SU-DHL-6 (cell line): ENCODE measurements at regions not wholly inside any gene's neighbourhood (a gene's known extent, or its start where the extent isn't known, plus 50 kb on each side); places are given as distances from the start of the nearest gene placed in this dataset.
"Not testable (repeated sequence)": the region's sequence is repeated elsewhere in the genome, so short reads cannot be mapped to it uniquely, and the experiment has no call there.

Experiments used
- H2AFZ ChIP-seq: fragments of 200-600 bp; sonication (generic); 2 replicates; pipeline ENCODE4 v1.6.1; 2014; ENCODE audit warnings: low read depth, mild to moderate bottlenecking, moderate library complexity, mixed read lengths, antibody characterized with exemption, low read length; ENCODE audit not compliant: severe bottlenecking
- H3F3A ChIP-seq: fragments of 200-600 bp; shearing (Covaris generic); 2 replicates; pipeline ENCODE4 v1.6.0; 2016; ENCODE audit warnings: antibody characterized with exemption, mild to moderate bottlenecking; ENCODE audit not compliant: insufficient read depth
- H3K27ac ChIP-seq: fragments of 200-600 bp; sonication (generic); 2 replicates; pipeline ENCODE4 v1.5.1; 2016; ENCODE audit warnings: low read depth, mild to moderate bottlenecking, low read length, moderate library complexity, mixed read lengths
- H3K27me3 ChIP-seq: fragments of 200-600 bp; sonication (generic), shearing (Covaris generic); 2 replicates; pipeline ENCODE4 v1.6.0; 2014; ENCODE audit warnings: mild to moderate bottlenecking, low read length
- H3K36me3 ChIP-seq: fragments of 200-600 bp; sonication (generic); 2 replicates; pipeline ENCODE4 v1.6.1; 2014; ENCODE audit warnings: mild to moderate bottlenecking, low read length, mixed read lengths
- H3K4me2 ChIP-seq: fragments of 300-600, 200-600 bp; shearing (Covaris generic), sonication (generic); 2 replicates; pipeline ENCODE4 v1.6.0; 2014; ENCODE audit warnings: low read length, low read depth, mild to moderate bottlenecking; ENCODE audit not compliant: poor library complexity, severe bottlenecking
- H3K4me3 ChIP-seq: fragments of 200-600 bp; sonication (generic); 2 replicates; pipeline ENCODE4 v1.5.1; 2014; ENCODE audit warnings: antibody characterized with exemption, low read length, mild to moderate bottlenecking, mixed read lengths; ENCODE audit not compliant: insufficient read depth, poor library complexity, severe bottlenecking
- H3K79me2 ChIP-seq: fragments of 200-600 bp; sonication (generic); 2 replicates; pipeline ENCODE4 v1.6.1; 2014; ENCODE audit warnings: mild to moderate bottlenecking, low read length, moderate library complexity; ENCODE audit not compliant: insufficient read depth
- H3K9ac ChIP-seq: fragments of 200-600 bp; sonication (generic); 2 replicates; pipeline ENCODE4 v1.7.0; 2014; ENCODE audit warnings: mild to moderate bottlenecking, low read length
- H3K9me2 ChIP-seq: fragments of 200-600 bp; sonication (generic); replicated peaks from 2 replicates; pipeline ENCODE4 v1.6.1; 2014; ENCODE audit warnings: low read length; ENCODE audit not compliant: insufficient read depth
- H3K9me3 ChIP-seq: fragments of 200-600 bp; sonication (generic); 2 replicates; pipeline ENCODE4 v1.6.1; 2014; ENCODE audit warnings: low read length, mixed read lengths; ENCODE audit not compliant: insufficient read depth
- H4K20me1 ChIP-seq: fragments of 200-600 bp; sonication (generic); 2 replicates; pipeline ENCODE4 v1.6.1; 2014; ENCODE audit warnings: low read depth, mild to moderate bottlenecking, antibody characterized with exemption, low read length, moderate library complexity, mixed read lengths
- CTCF ChIP-seq: fragments of 200-600 bp; sonication (generic); IDR thresholded peaks from one replicate; pipeline ENCODE4 v1.5.1; 2017; ENCODE audit warnings: antibody characterized with exemption, mild to moderate bottlenecking, low read length, moderate library complexity; ENCODE audit not compliant: insufficient read depth, poor library complexity, severe bottlenecking
- EZH2phosphoT487 ChIP-seq: fragments of 200-600 bp; sonication (generic), shearing (Covaris generic); conservative IDR thresholded peaks from 2 replicates; pipeline ENCODE4 v1.6.1; 2018; ENCODE audit warnings: mild to moderate bottlenecking, antibody characterized with exemption, low read length, moderate library complexity, mixed read lengths

GRCh38 chr4:17020451-17020850 is 122.0 kb upstream of the LDB2 start:
- Histone ChIP-seq H3K9me3 (no peaks in the 10 kb centered on the region), H3K9ac (no peak overlapping the region), H3F3A (no peaks in the 10 kb centered on the region), H3K27ac (no peak overlapping the region), H4K20me1 (no peaks in the 10 kb centered on the region), H3K79me2 (no peaks in the 10 kb centered on the region), H3K4me3 (no peak overlapping the region), H2AFZ (no peak overlapping the region), H3K27me3 (no peaks in the 10 kb centered on the region), H3K36me3 (no peaks in the 10 kb centered on the region), H3K4me2 (no peak overlapping the region), H3K9me2 (no peaks in the 10 kb centered on the region)
- TF ChIP-seq EZH2phosphoT487, result no peak
- TF ChIP-seq CTCF, result no peak

GRCh38 chr4:17018621-17019020 is 120.2 kb upstream of the LDB2 start:
- H3K27ac ChIP-seq, H2AFZ ChIP-seq, H3K9ac ChIP-seq, H3K27me3 ChIP-seq, H3K79me2 ChIP-seq, H3K4me2 ChIP-seq, H3K4me3 ChIP-seq, H3F3A ChIP-seq, H3K9me2 ChIP-seq, H3K36me3 ChIP-seq, H3K9me3 ChIP-seq, H4K20me1 ChIP-seq: not testable (repeated sequence)

GRCh38 chr4:17018013-17018412 is 119.6 kb upstream of the LDB2 start:
- Histone ChIP-seq H3K4me2 (no peak overlapping the region), H3K9me3 (no peaks in the 10 kb centered on the region), H3K79me2 (no peaks in the 10 kb centered on the region), H3K9ac (no peak overlapping the region), H3K27me3 (no peaks in the 10 kb centered on the region), H3K27ac (no peak overlapping the region), H3K9me2 (no peaks in the 10 kb centered on the region), H3K4me3 (no peak overlapping the region), H3F3A (no peaks in the 10 kb centered on the region), H2AFZ (no peak overlapping the region), H4K20me1 (no peaks in the 10 kb centered on the region), H3K36me3 (no peaks in the 10 kb centered on the region)
- TF ChIP-seq CTCF (no peak), EZH2phosphoT487 (no peak)

- Histone ChIP-seq H4K20me1 (no peaks in the 10 kb centered on the region), H3K27me3 (no peaks in the 10 kb centered on the region), H3K79me2 (no peaks in the 10 kb centered on the region), H3K9me2 (no peaks in the 10 kb centered on the region), H3K4me2 (no peak overlapping the region), H3K27ac (no peak overlapping the region), H3K4me3 (no peak overlapping the region), H3K9me3 (no peaks in the 10 kb centered on the region), H3F3A (no peaks in the 10 kb centered on the region), H2AFZ (no peak overlapping the region), H3K36me3 (no peaks in the 10 kb centered on the region), H3K9ac (no peak overlapping the region)
- no peak for TF ChIP-seq CTCF
- no peak for TF ChIP-seq EZH2phosphoT487
Observed at GRCh38 chr4:17013382-17014006, 115.0 kb upstream of the LDB2 start.
